OCI-LY1 (cell line): ENCODE measurements at regions not wholly inside any gene's neighbourhood (a gene's known extent, or its start where the extent isn't known, plus 50 kb on each side); places are given as distances from the start of the nearest gene placed in this dataset.

Experiments used
- CTCF ChIP-seq: fragments of 200-600 bp; sonication (generic), shearing (Covaris generic); IDR thresholded peaks from 2 replicates; pipeline ENCODE4 v1.5.1; 2017; ENCODE audit warnings: mild to moderate bottlenecking, antibody characterized with exemption, low read length, moderate library complexity, mixed read lengths
- EZH2 ChIP-seq: fragments of 200-600 bp; sonication (generic), shearing (Covaris generic); IDR thresholded peaks from 2 replicates; pipeline ENCODE4 v1.8.0; 2017; ENCODE audit warnings: borderline replicate concordance, mixed run types, mild to moderate bottlenecking, antibody characterized with exemption, low read length, moderate library complexity, mixed read lengths

- TF ChIP-seq CTCF (no peak), EZH2 (no peak)
Measured at GRCh38 chr3:80770106-80771074, 991.1 kb downstream of the GBE1 start.
